GM06990 (cell line): ENCODE measurements at regions not wholly inside any gene's neighbourhood (a gene's known extent, or its start where the extent isn't known, plus 50 kb on each side); places are given as distances from the start of the nearest gene placed in this dataset.
"Not testable (repeated sequence)": the region's sequence is repeated elsewhere in the genome, so short reads cannot be mapped to it uniquely, and the experiment has no call there.

Source experiments
- DNase-seq: peaks from one replicate; pipeline ENCODE4 v3.0.0-alpha.2; 2011; ENCODE audit not compliant: insufficient read length; ENCODE audit errors: extremely low read depth
- H3K27me3 ChIP-seq: replicated peaks from 2 replicates; pipeline ENCODE4 v1.6.0; 2011; ENCODE audit warnings: low read length; ENCODE audit not compliant: control insufficient read depth, insufficient read depth
- H3K36me3 ChIP-seq: 2 replicates; pipeline ENCODE4 v1.5.1; 2011; ENCODE audit warnings: low read length; ENCODE audit not compliant: control insufficient read depth, insufficient read depth
- H3K4me3 ChIP-seq: replicated peaks from 2 replicates; pipeline ENCODE4 v1.5.1; 2011; ENCODE audit warnings: low read depth, mild to moderate bottlenecking, control low read depth, low read length
- TF ChIP-seq, protein P1 (sequence below): IDR thresholded peaks from 2 replicates; pipeline ENCODE4 v1.5.1; 2011; ENCODE audit warnings: low read length, control low read depth, mild to moderate bottlenecking, inconsistent platforms; ENCODE audit not compliant: insufficient read depth, poor library complexity, severe bottlenecking

DNA sequence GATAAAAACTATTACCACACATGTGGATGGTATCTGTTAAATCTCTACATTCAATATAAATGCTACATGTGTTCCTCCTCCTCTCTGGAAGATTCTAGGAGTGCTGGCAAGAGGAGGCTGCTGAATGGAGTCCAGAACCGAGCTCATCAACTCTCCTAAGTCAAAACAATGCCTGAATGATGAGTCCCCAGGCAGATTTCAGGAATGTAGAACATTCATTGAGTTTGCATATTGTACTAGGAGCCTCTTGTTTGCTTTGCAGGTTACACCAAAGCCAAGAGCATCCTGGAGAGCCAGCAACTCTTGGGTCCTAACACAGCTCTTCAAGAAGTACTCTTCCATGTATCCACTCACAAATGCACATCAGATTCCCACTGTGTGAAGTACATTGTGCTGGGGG is 117.6 kb upstream of the UST start:
- H3K27me3 ChIP-seq = no peaks in the 10 kb centered on the region
- TF ChIP-seq, protein P1, sequence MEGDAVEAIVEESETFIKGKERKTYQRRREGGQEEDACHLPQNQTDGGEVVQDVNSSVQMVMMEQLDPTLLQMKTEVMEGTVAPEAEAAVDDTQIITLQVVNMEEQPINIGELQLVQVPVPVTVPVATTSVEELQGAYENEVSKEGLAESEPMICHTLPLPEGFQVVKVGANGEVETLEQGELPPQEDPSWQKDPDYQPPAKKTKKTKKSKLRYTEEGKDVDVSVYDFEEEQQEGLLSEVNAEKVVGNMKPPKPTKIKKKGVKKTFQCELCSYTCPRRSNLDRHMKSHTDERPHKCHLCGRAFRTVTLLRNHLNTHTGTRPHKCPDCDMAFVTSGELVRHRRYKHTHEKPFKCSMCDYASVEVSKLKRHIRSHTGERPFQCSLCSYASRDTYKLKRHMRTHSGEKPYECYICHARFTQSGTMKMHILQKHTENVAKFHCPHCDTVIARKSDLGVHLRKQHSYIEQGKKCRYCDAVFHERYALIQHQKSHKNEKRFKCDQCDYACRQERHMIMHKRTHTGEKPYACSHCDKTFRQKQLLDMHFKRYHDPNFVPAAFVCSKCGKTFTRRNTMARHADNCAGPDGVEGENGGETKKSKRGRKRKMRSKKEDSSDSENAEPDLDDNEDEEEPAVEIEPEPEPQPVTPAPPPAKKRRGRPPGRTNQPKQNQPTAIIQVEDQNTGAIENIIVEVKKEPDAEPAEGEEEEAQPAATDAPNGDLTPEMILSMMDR = no peak
- H3K36me3 ChIP-seq = no peaks in the 10 kb centered on the region
- no peak for DNase-seq
- H3K4me3 ChIP-seq = no peak overlapping the region

DNA sequence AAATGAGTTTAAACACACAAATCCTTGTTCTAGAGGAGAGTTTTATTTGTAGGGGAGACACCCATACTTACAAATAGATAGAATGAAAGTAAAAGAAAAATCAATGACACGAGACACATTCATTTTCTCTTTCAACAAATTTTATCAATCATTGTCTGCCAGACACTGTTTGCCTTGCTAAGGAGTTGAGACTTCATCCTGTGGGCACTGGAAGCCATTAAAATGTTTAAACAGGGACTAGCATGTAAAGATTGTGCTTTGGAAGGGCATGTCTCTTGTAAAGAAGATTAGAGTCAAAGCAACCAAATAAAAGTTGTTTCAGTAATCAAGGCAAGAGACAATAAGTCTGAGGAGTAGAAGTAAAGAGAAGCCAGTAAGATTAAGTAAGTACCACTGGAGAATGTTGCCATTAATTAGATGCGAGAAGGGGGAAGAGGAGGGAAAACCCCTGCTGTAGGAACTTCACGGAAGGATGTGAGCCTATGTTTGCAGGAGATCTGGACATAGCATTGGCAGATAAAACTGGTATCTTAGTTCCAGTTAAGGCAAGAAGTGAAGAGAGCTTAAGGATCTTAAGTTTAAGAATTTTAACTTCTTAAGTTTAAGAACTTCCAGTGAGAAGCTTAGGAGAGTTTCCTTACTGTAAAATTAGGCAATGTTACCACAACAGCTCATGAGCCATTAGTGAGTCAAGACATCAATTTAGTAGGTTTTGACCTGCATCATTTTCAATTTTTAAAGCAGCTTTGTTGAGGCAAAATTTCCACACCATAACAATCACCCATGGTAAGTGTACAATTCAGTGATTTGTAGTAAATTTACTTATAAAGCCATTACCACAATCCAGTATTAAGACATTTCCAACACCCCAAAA is 117.0 kb upstream of the UST start:
- TF ChIP-seq, protein P1 = no peak
- DNase-seq = no peak
- Histone ChIP-seq H3K36me3 (no peaks in the 10 kb centered on the region), H3K4me3 (no peak overlapping the region), H3K27me3 (no peaks in the 10 kb centered on the region)

DNA sequence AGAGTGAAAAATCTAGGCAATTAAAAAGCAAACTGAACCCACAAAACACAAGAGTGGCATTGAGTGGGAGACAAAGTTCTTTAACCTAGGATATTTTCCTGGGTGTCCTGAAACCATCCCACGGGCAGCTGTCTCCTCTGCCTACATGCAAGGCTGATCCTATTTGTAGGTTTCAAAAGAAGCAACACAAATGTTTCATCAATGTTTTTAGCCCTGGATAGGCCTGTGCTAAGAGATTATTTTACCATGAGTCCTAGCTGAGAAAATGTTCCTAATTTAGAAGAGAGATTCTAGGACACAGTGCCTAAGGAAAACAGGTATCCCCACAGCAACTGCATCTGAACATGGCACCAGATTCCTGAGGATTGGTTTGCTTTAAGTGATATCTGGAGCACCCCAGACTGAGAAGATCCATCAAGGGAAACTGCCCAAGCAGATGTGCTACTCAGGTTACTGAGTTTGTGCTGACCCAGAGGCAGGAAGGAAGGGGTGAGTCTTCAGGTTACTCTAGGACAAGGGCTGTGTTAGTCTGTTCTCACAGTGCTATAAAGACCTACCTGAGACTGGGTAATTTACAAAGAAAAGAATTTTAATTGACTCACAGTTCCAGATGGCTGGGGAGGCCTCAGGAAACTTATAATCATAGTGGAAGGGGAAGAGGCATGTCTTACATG is 111.6 kb upstream of the UST start:
- Histone ChIP-seq H3K36me3 (no peaks in the 10 kb centered on the region), H3K27me3 (no peaks in the 10 kb centered on the region), H3K4me3 (no peak overlapping the region)
- no peak for DNase-seq
- TF ChIP-seq, protein P1 = no peak

DNA sequence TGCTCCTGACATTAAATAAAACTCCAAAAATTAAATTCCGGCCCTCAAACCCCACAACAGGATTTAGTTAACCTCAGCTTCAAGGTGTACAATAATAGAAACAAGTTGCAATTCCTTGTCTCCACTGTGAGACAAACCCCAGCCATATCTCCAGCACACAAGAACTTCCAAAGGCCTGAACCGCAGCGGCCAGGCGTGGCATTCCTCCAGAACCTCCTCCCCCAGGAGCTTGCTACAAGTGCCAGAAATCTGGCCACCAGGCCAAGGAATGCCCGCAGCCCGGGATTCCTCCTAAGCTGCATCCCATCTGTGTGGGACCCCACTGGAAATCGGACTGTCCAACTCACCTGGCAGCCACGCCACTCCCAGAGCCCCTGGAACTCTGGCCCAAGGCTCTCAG is 105.0 kb upstream of the UST start:
- H3K4me3 ChIP-seq, DNase-seq, H3K27me3 ChIP-seq, H3K36me3 ChIP-seq: not testable (repeated sequence)

DNA sequence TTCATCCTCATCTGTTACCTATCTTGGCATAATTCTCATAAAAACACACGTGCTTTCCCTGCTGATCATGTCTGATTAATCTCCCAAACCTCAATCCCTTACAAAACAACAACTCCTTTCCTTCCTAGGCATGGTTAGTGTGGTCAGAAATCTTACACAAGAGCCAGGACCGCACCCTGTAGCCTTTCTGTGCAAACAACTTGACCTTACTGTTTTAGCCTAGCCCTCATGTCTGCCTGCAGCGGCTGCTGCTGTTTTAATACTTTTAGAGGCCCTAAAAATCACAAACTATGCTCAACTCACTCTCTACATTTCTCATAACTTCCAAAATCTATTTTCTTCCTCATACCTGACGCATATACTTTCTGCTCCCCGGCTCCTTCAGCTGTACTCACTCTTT is 103.6 kb upstream of the UST start:
- not testable (repeated sequence) for DNase-seq, H3K27me3 ChIP-seq, H3K36me3 ChIP-seq, H3K4me3 ChIP-seq

DNA sequence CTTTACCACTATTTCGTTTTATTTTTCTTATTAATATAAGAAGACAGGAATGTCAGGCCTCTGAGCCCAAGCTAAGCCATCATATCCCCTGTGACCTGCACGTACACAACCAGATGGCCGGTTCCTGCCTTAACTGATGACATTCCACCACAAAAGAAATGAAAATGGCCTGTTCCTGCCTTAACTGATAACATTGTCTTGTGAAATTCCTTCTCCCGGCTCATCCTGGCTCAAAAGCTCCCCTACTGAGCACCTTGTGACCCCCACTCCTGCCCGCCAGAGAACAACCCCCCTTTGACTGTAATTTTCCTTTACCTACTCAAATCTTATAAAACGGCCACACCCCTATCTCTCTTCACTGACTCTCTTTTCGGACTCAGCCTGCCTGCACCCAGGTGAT is 101.8 kb upstream of the UST start:
- not testable (repeated sequence) for H3K4me3 ChIP-seq, H3K27me3 ChIP-seq, H3K36me3 ChIP-seq, DNase-seq

DNA sequence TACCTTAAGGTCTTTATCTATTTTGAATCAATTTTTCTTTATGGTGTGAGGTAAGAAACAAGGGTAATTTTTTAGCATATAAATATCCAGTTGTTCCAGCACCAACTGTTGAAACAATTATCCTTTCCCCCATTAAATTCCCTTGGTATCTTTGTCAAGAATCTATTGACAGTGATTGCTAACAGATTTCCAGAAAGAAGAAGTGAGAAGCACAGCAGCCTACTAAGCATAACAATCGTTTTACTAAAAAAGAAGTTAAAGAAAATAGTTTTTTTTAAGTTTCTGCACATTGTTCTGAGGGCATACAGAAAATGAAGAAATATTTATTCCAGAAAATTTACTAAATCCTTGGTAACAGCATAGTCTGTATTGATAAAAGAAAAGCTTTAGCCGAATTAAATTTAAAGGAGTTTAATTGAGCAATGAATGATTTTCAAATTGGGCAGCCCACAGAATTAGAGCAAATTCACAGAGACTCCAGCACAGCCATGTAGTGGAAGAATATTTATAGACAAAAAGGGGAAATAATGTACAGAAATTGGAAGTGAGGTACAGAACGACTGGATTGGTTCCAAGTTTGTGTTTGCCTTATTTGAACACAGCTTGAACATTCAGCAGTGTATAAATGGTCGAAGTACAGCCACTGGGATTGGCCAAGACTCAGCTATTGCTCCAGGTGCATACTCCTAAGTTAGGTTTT is 97.9 kb upstream of the UST start:
- Histone ChIP-seq H3K27me3 (no peaks in the 10 kb centered on the region), H3K4me3 (no peak overlapping the region), H3K36me3 (no peaks in the 10 kb centered on the region)
- TF ChIP-seq, protein P1 = no peak
- DNase-seq = no peak
